H1 (cell line): ENCODE measurements at regions not wholly inside any gene's neighbourhood (a gene's known extent, or its start where the extent isn't known, plus 50 kb on each side); places are given as distances from the start of the nearest gene placed in this dataset.

ENCODE experiments used
- CHD1 ChIP-seq: IDR thresholded peaks from 2 replicates; pipeline ENCODE4 v1.6.1; 2012; ENCODE audit warnings: low read depth, low read length, improper control_type of control experiment
- CTBP2 ChIP-seq: IDR thresholded peaks from 2 replicates; pipeline ENCODE4 v1.7.0; 2011; ENCODE audit warnings: borderline replicate concordance, mild to moderate bottlenecking, moderate library complexity, mixed read lengths, low read length; ENCODE audit not compliant: insufficient read depth, insufficient read length
- PHF8 ChIP-seq: fragments of 200-600 bp; sonication (generic); conservative IDR thresholded peaks from 2 replicates; pipeline ENCODE4 v1.7.1; 2012; ENCODE audit warnings: low read depth, mild to moderate bottlenecking, inconsistent platforms, low read length, moderate library complexity
- POLR2A ChIP-seq, 2 experiments: IDR thresholded peaks; 1 replicate in 1 of 2; 2 replicates in 1 of 2; pipeline ENCODE4 v1.6.1; 2011; ENCODE audit warnings: low read depth in 2 of 2, low read length in 2 of 2, mild to moderate bottlenecking in 2 of 2; ENCODE audit errors: control extremely low read depth in 1 of 2
- POU5F1 ChIP-seq: IDR thresholded peaks from 2 replicates; pipeline ENCODE4 v1.6.1; 2011; ENCODE audit warnings: low read depth, mild to moderate bottlenecking, low read length, moderate library complexity
- RAD21 ChIP-seq, 2 experiments: IDR thresholded peaks in 1 of 2; conservative IDR thresholded peaks in 1 of 2; 2 replicates each; pipeline ENCODE4 v1.6.1; 2011; ENCODE audit warnings: low read depth in 2 of 2, low read length in 2 of 2, improper control_type of control experiment in 1 of 2, inconsistent platforms in 1 of 2, mild to moderate bottlenecking in 1 of 2, moderate library complexity in 1 of 2
- RNF2 ChIP-seq: fragments of 200-900, 300-1000 bp; sonication (generic); IDR thresholded peaks from 2 replicates; pipeline ENCODE4 v1.7.1; 2016; ENCODE audit warnings: borderline replicate concordance, low read depth, mild to moderate bottlenecking, antibody characterized with exemption, low read length; ENCODE audit not compliant: poor library complexity, severe bottlenecking; ENCODE audit errors: missing control alignments
- RXRA ChIP-seq: IDR thresholded peaks from 2 replicates; pipeline ENCODE4 v1.6.1; 2011; ENCODE audit warnings: low read depth, mild to moderate bottlenecking, low read length, moderate library complexity; ENCODE audit not compliant: insufficient read depth
- TAF1 ChIP-seq: IDR thresholded peaks from 2 replicates; pipeline ENCODE4 v1.6.1; 2011; ENCODE audit warnings: mild to moderate bottlenecking, low read depth, low read length
- TAF7 ChIP-seq: optimal IDR thresholded peaks from 2 replicates; pipeline ENCODE3; 2011; ENCODE audit warnings: low read depth, mild to moderate bottlenecking, inconsistent platforms, low read length, moderate library complexity, borderline replicate concordance

GRCh38 chr6:8639928-8640649, 204.7 kb upstream of the SLC35B3 start (continued):
- no peak for TF ChIP-seq RNF2
- no peak for TF ChIP-seq RXRA
- no peak for TF ChIP-seq PHF8
- TF ChIP-seq TAF1, result no peak
- no peak for TF ChIP-seq RAD21 (IDR thresholded peaks at IDR 0.05 in 1 of 2, conservative IDR thresholded peaks at IDR 0.05 in 1 of 2; ENCODE audit: low read depth in 2 of 2, low read length in 2 of 2)
- TF ChIP-seq POU5F1, result no peak
- TF ChIP-seq CTBP2, result no peak
- TF ChIP-seq TAF7, result no peak
- no peak for TF ChIP-seq CHD1
- no peak for TF ChIP-seq POLR2A (IDR thresholded peaks at IDR 0.05; ENCODE audit: control extremely low read depth in 1 of 2, low read depth in 2 of 2, low read length in 2 of 2)
